H1 (cell line): ENCODE measurements at regions not wholly inside any gene's neighbourhood (a gene's known extent, or its start where the extent isn't known, plus 50 kb on each side); places are given as distances from the start of the nearest gene placed in this dataset.
"Not testable (repeated sequence)": the region's sequence is repeated elsewhere in the genome, so short reads cannot be mapped to it uniquely, and the experiment has no call there.

Experiments
- CTCF ChIA-PET: fragments of 300-600 bp; sonication (Branson Sonifier 250); formaldehyde crosslinking; loops from one replicate; lab custom pipeline; 2021; ENCODE audit not compliant: partially characterized antibody; lab: Charles Lee
- POLR2A ChIA-PET: fragments of 300-600 bp; sonication (Branson Sonifier 250); formaldehyde crosslinking; loops from one replicate; lab custom pipeline; 2021; ENCODE audit warnings: inconsistent platforms; ENCODE audit not compliant: partially characterized antibody; lab: Charles Lee
- DNase-seq, 2 experiments: peaks; one replicate each; pipeline versions ENCODE4 v3.0.0 to v3.0.0-alpha.2; 2010 to 2022; ENCODE audit warnings: low spot score in 2 of 2, low read depth in 1 of 2, mixed read lengths in 1 of 2
- FAIRE-seq: peaks from 2 replicates; lab custom pipeline; 2011; peaks lifted over from hg19 to GRCh38; lab: Jason Lieb, UNC
- H2AFZ ChIP-seq: 2 replicates; pipeline ENCODE4 v1.8.1; 2012; ENCODE audit warnings: low read length, inconsistent platforms
- H2AK5ac ChIP-seq: 2 replicates; pipeline ENCODE4 v1.6.1; 2013; ENCODE audit warnings: low read depth, low read length
- H2BK120ac ChIP-seq: replicated peaks from 2 replicates; pipeline ENCODE3; 2013; ENCODE audit warnings: low read depth, low read length, inconsistent platforms
- H2BK12ac ChIP-seq: 2 replicates; pipeline ENCODE4 v1.6.1; 2013; ENCODE audit warnings: low read depth, low read length
- H2BK15ac ChIP-seq: 2 replicates; pipeline ENCODE4 v1.6.1; 2013; ENCODE audit warnings: low read length
- H2BK20ac ChIP-seq: 2 replicates; pipeline ENCODE4 v1.6.1; 2013; ENCODE audit warnings: low read length
- H2BK5ac ChIP-seq: 2 replicates; pipeline ENCODE4 v1.6.1; 2013; ENCODE audit warnings: low read depth, low read length
- H3K14ac ChIP-seq: 2 replicates; pipeline ENCODE4 v1.6.1; 2013; ENCODE audit warnings: inconsistent platforms; ENCODE audit not compliant: insufficient read length
- H3K18ac ChIP-seq: 2 replicates; pipeline ENCODE4 v1.6.1; 2013; ENCODE audit warnings: low read length; ENCODE audit errors: extremely low read depth
- H3K23ac ChIP-seq: 2 replicates; pipeline ENCODE4 v1.6.1; 2013; ENCODE audit warnings: inconsistent platforms; ENCODE audit not compliant: insufficient read length
- H3K23me2 ChIP-seq: 2 replicates; pipeline ENCODE4 v1.6.1; 2013; ENCODE audit warnings: low read depth, low read length
- H3K27ac ChIP-seq: 2 replicates; pipeline ENCODE4 v1.6.1; 2011; ENCODE audit warnings: low read depth, low read length, inconsistent platforms
- H3K27me3 ChIP-seq, 4 experiments: replicated peaks in 1 of 4; 1 replicate in 1 of 4; 2 replicates in 3 of 4; pipeline versions ENCODE4 v1.6.1 to v1.8.1; 2011 to 2013; ENCODE audit warnings: low read length in 3 of 4, mild to moderate bottlenecking in 3 of 4, inconsistent platforms in 2 of 4, mixed read lengths in 2 of 4, moderate library complexity in 1 of 4; ENCODE audit not compliant: control insufficient read depth in 3 of 4, insufficient read depth in 3 of 4; ENCODE audit errors: extremely low read depth in 1 of 4
- H3K36me3 ChIP-seq, 4 experiments: 2 replicates each; pipeline versions ENCODE4 v1.6.1 to v1.8.1; 2011 to 2013; ENCODE audit warnings: mild to moderate bottlenecking in 4 of 4, low read length in 3 of 4, moderate library complexity in 2 of 4, control low read depth in 1 of 4, inconsistent platforms in 1 of 4; ENCODE audit not compliant: insufficient read depth in 4 of 4, control insufficient read depth in 2 of 4
- H3K4ac ChIP-seq: replicated peaks from 2 replicates; pipeline ENCODE3; 2013; ENCODE audit warnings: low read length, low read depth, mixed read lengths, inconsistent platforms; ENCODE audit not compliant: insufficient read length
- H3K4me1 ChIP-seq, 4 experiments: replicated peaks in 1 of 4; 1 replicate in 1 of 4; 2 replicates in 3 of 4; pipeline versions ENCODE4 v1.6.1 to v1.8.1; 2011 to 2013; ENCODE audit warnings: low read length in 3 of 4, inconsistent platforms in 2 of 4, mixed read lengths in 1 of 4; ENCODE audit not compliant: insufficient read depth in 4 of 4, control insufficient read depth in 3 of 4
- H3K4me2 ChIP-seq, 2 experiments: 2 replicates each; pipeline versions ENCODE4 v1.6.1 to v1.8.1; 2011 to 2013; ENCODE audit warnings: low read depth in 2 of 2, low read length in 2 of 2, control low read depth in 1 of 2, inconsistent platforms in 1 of 2, mild to moderate bottlenecking in 1 of 2; ENCODE audit not compliant: insufficient read depth in 1 of 2
- H3K4me3 ChIP-seq, 4 experiments: fragments of 200-600, 300-600 bp in 1 of 4; sonication (generic), shearing (Covaris generic), sonication (Bioruptor Twin) in 1 of 4; 2 replicates each; pipeline versions ENCODE4 v1.5.1 to v1.8.1; 2011 to 2016; ENCODE audit warnings: low read length in 4 of 4, low read depth in 3 of 4, control low read depth in 2 of 4, inconsistent platforms in 2 of 4, mild to moderate bottlenecking in 2 of 4, mixed read lengths in 1 of 4, moderate library complexity in 1 of 4; ENCODE audit not compliant: insufficient read depth in 2 of 4; ENCODE audit errors: extremely low read depth in 1 of 4
- H3K56ac ChIP-seq: replicated peaks from 2 replicates; pipeline ENCODE3; 2013; ENCODE audit warnings: low read depth, mild to moderate bottlenecking, mixed read lengths, low read length, inconsistent platforms; ENCODE audit not compliant: insufficient read length
- H3K79me1 ChIP-seq: 2 replicates; pipeline ENCODE4 v1.6.1; 2013; ENCODE audit warnings: low read depth, low read length, control low read depth
- H3K79me2 ChIP-seq, 2 experiments: 2 replicates each; pipeline versions ENCODE4 v1.6.1 to v1.8.1; 2012 to 2013; ENCODE audit warnings: low read length in 2 of 2, mild to moderate bottlenecking in 2 of 2, inconsistent platforms in 1 of 2; ENCODE audit not compliant: insufficient read depth in 2 of 2, control insufficient read depth in 1 of 2
- H3K9ac ChIP-seq, 4 experiments: replicated peaks in 1 of 4; 1 replicate in 1 of 4; 2 replicates in 3 of 4; pipeline versions ENCODE4 v1.6.1 to v1.8.1; 2011 to 2013; ENCODE audit warnings: low read depth in 3 of 4, low read length in 3 of 4, control low read depth in 2 of 4, mild to moderate bottlenecking in 2 of 4, moderate library complexity in 2 of 4, inconsistent platforms in 1 of 4; ENCODE audit errors: extremely low read depth in 1 of 4
- H3K9me3 ChIP-seq, 2 experiments: 2 replicates each; pipeline versions ENCODE4 v1.6.1 to v1.8.1; 2012 to 2013; ENCODE audit warnings: mild to moderate bottlenecking in 2 of 2, moderate library complexity in 2 of 2, control low read depth in 1 of 2, inconsistent platforms in 1 of 2, low read depth in 1 of 2, low read length in 1 of 2, mixed read lengths in 1 of 2; ENCODE audit not compliant: insufficient read depth in 2 of 2
- H4K20me1 ChIP-seq, 2 experiments: replicated peaks in 1 of 2; 2 replicates each; pipeline versions ENCODE3 to v1.8.1; 2011 to 2013; ENCODE audit warnings: inconsistent platforms in 2 of 2, low read length in 2 of 2, mild to moderate bottlenecking in 1 of 2; ENCODE audit not compliant: insufficient read depth in 2 of 2, control insufficient read depth in 1 of 2
- H4K5ac ChIP-seq: 2 replicates; pipeline ENCODE4 v1.6.1; 2013; ENCODE audit warnings: low read length, low read depth, mixed read lengths, inconsistent platforms; ENCODE audit not compliant: insufficient read length
- H4K8ac ChIP-seq: 2 replicates; pipeline ENCODE4 v1.8.0; 2013; ENCODE audit warnings: mild to moderate bottlenecking, moderate library complexity, low read length, inconsistent platforms; ENCODE audit not compliant: insufficient read depth; ENCODE audit errors: extremely low read depth
- H4K91ac ChIP-seq: replicated peaks from 2 replicates; pipeline ENCODE3; 2013; ENCODE audit warnings: low read length, mixed read lengths, inconsistent platforms; ENCODE audit not compliant: insufficient read length
- WGBS, 2 experiments: shearing (Covaris generic) in 1 of 2; methylation state at CpG; one replicate each; pipeline versions ENCODE4 v1.1.6 to v1.1.7; 2013 to 2015; ENCODE audit warnings: low lambda C conversion rate in 2 of 2, mixed read lengths in 2 of 2, inconsistent platforms in 1 of 2, low coverage in 1 of 2, missing lambda C conversion rate in 1 of 2; ENCODE audit not compliant: insufficient replicate concordance in 2 of 2, insufficient coverage in 1 of 2, insufficient read length in 1 of 2; ENCODE audit errors: extremely low coverage in 1 of 2, missing lambda C conversion rate in 1 of 2; 5-methylcytosine and 5-hydroxymethylcytosine counted together

- CTCF ChIA-PET, result not testable (repeated sequence)
- WGBS, 2 experiments, result 99% methylated on average over 6 of the region's 6 CpGs; no CpG with 5 or more reads in 1 of the 2 experiments
Observed at GRCh38 chr15:62420371-62420770, 255.3 kb upstream of the C2CD4B start.

More at GRCh38 chr15:62420371-62420770, 255.3 kb upstream of the C2CD4B start:
- H2BK120ac ChIP-seq, H2BK20ac ChIP-seq, H3K4me3 ChIP-seq, POLR2A ChIA-PET, H2BK15ac ChIP-seq, H2AFZ ChIP-seq, H3K27ac ChIP-seq, H3K79me1 ChIP-seq, H3K9me3 ChIP-seq, H3K23ac ChIP-seq, H4K8ac ChIP-seq, H3K4me1 ChIP-seq, H2BK5ac ChIP-seq, H3K4me2 ChIP-seq, H4K20me1 ChIP-seq, H2BK12ac ChIP-seq, H3K9ac ChIP-seq, H3K18ac ChIP-seq, H4K91ac ChIP-seq, H3K23me2 ChIP-seq, H3K4ac ChIP-seq, H2AK5ac ChIP-seq, H4K5ac ChIP-seq, H3K27me3 ChIP-seq, H3K56ac ChIP-seq, H3K79me2 ChIP-seq, H3K36me3 ChIP-seq, DNase-seq, FAIRE-seq, H3K14ac ChIP-seq: not testable (repeated sequence)
